Thoracic aorta (tissue), 2 donors: ENCODE measurements at regions not wholly inside any gene's neighbourhood (a gene's known extent, or its start where the extent isn't known, plus 50 kb on each side); places are given as distances from the start of the nearest gene placed in this dataset.

Experiments
- ATAC-seq: fragments of 150-250 bp; one replicate; pipeline ENCODE4 v1.8.0; 2017; ENCODE audit warnings: low read depth; ENCODE audit not compliant: insufficient number of reproducible peaks, low FRiP score
- DNase-seq: peaks from one replicate; pipeline ENCODE4 v3.0.0-alpha.2; 2020; ENCODE audit warnings: low spot score
- H3K27ac ChIP-seq, 2 donors: fragments of 200-600 bp; sonication (generic); 1 replicate in 1 of 2; 2 replicates in 1 of 2; pipeline ENCODE4 v1.5.1; 2016; ENCODE audit warnings: mild to moderate bottlenecking in 2 of 2, moderate library complexity in 2 of 2
- H3K27me3 ChIP-seq: fragments of 200-600 bp; sonication (generic); replicated peaks from 2 replicates; pipeline ENCODE4 v1.6.0; 2016; ENCODE audit warnings: mild to moderate bottlenecking; ENCODE audit not compliant: insufficient read depth
- H3K36me3 ChIP-seq: fragments of 200-600 bp; sonication (generic); one replicate; pipeline ENCODE4 v1.5.1; 2016
- H3K4me1 ChIP-seq, 2 donors: fragments of 200-600 bp; sonication (generic); 1 replicate in 1 of 2; 2 replicates in 1 of 2; pipeline versions ENCODE4 v1.5.1 to v1.6.0; 2016; ENCODE audit warnings: low read depth in 2 of 2, mild to moderate bottlenecking in 1 of 2; ENCODE audit not compliant: control insufficient read depth in 1 of 2
- H3K4me3 ChIP-seq: fragments of 200-600 bp; sonication (generic); 2 replicates; pipeline ENCODE4 v1.5.1; 2016; ENCODE audit warnings: mild to moderate bottlenecking
- H3K9me3 ChIP-seq: fragments of 200-600 bp; sonication (generic); 2 replicates; pipeline ENCODE4 v1.5.1; 2016
- TF ChIP-seq, protein P1 (sequence below): fragments of 200-600 bp; sonication (generic); IDR thresholded peaks from one replicate; pipeline ENCODE4 v1.5.1; 2019; ENCODE audit warnings: antibody characterized with exemption

DNA sequence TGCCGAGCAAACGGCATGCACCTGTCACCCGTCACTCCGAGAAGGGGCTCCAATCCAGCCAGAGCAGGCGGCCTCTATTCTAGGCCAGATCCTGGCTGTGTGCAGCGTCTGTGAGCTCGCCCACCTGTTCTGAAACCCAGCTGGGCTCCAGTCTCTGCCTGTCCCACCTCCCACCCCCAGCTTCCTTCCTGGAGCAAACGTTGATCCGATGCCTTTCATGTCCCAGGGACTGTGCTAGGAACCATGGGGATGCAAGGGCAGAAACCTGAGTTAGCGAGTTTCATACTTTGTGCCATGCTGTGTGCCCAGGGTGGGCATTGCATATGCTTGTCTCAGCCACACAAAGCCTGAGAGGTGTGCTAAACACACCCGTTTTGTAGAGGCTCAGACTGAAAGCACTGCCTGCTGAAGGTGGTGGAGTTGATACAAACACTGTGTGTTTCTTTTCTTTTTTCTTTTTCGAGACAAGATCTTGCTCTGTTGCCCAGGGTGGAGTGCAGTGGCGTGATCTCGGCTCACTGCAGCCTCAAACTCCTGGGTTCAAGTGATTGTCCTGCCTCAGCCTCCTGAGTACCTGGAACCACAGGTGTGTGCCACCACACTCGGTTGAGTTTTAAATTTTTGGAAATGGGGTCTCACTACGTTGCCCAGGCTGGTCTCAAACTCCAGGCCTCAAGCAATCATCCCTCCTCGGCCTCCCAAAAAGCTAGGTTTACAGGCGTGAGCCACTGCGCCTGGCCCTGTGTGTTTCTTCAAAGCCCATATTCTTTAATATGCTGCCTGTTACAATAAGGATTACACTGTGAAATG lies 84.1 kb upstream of the MED13L start:
- Histone ChIP-seq H3K27me3 (no peaks in the 10 kb centered on the region), H3K27ac (no peak overlapping the region), H3K9me3 (no peaks in the 10 kb centered on the region), H3K4me1 (peaks cover 4 to 24% of the 10 kb centered on the region in 2 donors), H3K4me3 (no peak overlapping the region), H3K36me3 (no peaks in the 10 kb centered on the region)
- TF ChIP-seq, protein P1, sequence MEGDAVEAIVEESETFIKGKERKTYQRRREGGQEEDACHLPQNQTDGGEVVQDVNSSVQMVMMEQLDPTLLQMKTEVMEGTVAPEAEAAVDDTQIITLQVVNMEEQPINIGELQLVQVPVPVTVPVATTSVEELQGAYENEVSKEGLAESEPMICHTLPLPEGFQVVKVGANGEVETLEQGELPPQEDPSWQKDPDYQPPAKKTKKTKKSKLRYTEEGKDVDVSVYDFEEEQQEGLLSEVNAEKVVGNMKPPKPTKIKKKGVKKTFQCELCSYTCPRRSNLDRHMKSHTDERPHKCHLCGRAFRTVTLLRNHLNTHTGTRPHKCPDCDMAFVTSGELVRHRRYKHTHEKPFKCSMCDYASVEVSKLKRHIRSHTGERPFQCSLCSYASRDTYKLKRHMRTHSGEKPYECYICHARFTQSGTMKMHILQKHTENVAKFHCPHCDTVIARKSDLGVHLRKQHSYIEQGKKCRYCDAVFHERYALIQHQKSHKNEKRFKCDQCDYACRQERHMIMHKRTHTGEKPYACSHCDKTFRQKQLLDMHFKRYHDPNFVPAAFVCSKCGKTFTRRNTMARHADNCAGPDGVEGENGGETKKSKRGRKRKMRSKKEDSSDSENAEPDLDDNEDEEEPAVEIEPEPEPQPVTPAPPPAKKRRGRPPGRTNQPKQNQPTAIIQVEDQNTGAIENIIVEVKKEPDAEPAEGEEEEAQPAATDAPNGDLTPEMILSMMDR = no peak
- DNase-seq = no peak
- ATAC-seq = no peak

DNA sequence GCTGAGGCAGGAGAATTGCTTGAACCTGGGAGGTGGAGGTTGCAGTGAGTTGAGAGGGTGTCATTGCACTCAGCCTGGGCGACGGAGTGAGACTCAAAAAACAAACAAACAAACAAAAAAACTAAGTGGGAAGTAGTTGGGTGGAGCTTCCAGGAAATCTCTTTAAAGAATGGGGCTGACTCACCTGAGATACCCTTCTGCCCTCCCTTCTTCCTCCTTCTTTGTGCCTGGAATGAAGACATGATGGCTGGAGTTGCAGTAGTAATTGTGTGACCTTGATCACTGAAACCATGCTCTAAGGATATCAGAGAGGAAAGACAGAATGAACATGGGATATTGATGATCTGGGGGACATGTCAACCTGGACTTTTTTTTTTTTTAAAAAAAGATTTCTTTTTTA lies 87.6 kb upstream of the MED13L start:
- no peak for ATAC-seq
- H3K4me1 ChIP-seq = peaks cover 0 to 15% of the 10 kb centered on the region in 2 donors
- H3K36me3 ChIP-seq = no peaks in the 10 kb centered on the region
- no peak overlapping the region for H3K27ac ChIP-seq
- no peak overlapping the region for H3K4me3 ChIP-seq
- DNase-seq = no peak
- no peaks in the 10 kb centered on the region for H3K27me3 ChIP-seq
- TF ChIP-seq, protein P1 = no peak
- H3K9me3 ChIP-seq = no peaks in the 10 kb centered on the region

DNA sequence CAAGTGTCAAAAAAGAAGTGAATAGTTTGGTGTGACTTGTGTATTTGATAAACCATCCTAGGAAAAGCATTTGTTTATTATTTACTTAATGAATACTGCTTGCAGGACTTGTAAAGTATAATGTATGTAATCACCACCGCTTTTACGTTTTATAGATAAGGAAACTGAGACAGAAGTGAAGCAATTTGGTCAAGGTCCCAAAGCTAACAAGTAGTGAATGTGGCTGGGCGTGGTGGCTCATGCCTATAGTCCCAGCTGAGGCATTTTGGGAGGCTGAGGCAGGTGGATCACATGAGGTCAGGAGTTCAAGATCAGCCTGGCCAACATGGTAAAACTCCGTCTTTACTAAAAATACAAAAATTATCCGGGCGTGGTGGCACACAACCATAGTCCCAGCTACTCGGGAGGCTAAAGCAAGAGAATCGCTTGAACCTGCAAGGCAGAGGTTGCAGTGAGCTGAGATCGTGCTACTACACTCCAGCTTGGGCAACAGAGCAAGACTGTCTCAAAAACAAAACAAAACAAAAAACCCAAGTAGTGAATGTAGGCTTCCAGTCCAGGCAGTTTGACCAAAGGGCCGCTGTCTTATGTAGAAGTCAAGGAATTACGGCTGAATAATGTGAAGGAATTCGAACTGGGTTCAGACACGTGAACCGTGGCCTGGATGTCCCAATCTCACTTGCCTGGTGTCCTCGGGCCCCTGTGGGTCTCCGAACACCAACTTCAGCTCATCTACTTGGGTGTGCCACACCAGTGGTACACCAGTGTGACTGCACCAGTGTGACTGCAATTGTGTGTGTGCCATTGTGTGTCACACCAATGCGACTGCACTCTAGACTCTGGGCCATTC lies 88.3 kb upstream of the MED13L start:
- ATAC-seq = no peak
- no peaks in the 10 kb centered on the region for H3K27me3 ChIP-seq
- H3K9me3 ChIP-seq = no peaks in the 10 kb centered on the region
- TF ChIP-seq, protein P1 = no peak
- H3K27ac ChIP-seq = peak overlapping the region in 1 of 2 donors; percentile 13
- H3K4me1 ChIP-seq = peaks cover 0 to 19% of the 10 kb centered on the region in 2 donors
- H3K36me3 ChIP-seq = no peaks in the 10 kb centered on the region
- DNase-seq = no peak
- no peak overlapping the region for H3K4me3 ChIP-seq

DNA sequence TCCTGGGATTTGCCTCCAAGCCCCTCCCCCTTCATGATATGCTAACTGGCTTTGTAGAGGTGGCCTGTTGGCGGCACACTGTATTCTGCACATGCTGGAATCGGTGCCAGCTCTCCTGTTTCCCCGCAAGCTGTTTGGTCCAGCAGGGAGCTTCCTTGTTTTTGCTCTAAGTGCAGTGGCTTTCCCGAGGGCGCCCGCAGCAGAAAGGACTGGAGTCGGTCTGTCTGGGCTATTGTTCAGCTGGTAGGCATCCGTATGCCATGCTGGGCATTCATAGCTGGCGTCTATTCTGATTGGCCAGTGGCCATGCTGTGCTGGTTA lies 88.9 kb upstream of the MED13L start:
- Histone ChIP-seq H3K9me3 (no peaks in the 10 kb centered on the region), H3K4me1 (peaks cover 0 to 25% of the 10 kb centered on the region in 2 donors), H3K4me3 (no peak overlapping the region), H3K36me3 (no peaks in the 10 kb centered on the region), H3K27ac (peak overlapping the region; percentile 9 to 13), H3K27me3 (no peaks in the 10 kb centered on the region)
- ATAC-seq = no peak
- DNase-seq = no peak
- TF ChIP-seq, protein P1 = no peak

DNA sequence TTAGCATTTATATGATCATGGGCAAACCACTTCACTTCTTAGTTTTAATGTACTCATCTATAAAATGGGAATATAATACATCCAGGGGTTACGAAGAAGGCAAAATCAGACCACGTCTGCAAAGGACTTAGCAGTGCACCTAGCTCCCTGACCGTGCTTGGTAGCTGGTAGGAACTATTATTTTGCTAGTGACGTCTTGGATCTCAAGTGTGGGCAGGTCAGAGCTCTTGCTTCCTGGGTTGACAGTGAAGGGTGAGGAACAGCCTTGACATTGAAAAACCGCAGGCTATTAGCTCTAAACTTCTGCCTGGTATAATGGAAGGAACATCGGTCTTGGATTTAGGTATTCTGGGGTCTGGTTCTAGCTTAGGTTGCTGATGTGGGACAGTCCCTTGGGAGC lies 89.3 kb upstream of the MED13L start:
- H3K9me3 ChIP-seq = no peaks in the 10 kb centered on the region
- no peak for ATAC-seq
- TF ChIP-seq, protein P1 = no peak
- peak overlapping the region; percentile 9 to 13 for H3K27ac ChIP-seq
- no peaks in the 10 kb centered on the region for H3K36me3 ChIP-seq
- H3K4me3 ChIP-seq = no peak overlapping the region
- DNase-seq = no peak
- H3K27me3 ChIP-seq = no peaks in the 10 kb centered on the region
- peaks cover 0 to 26% of the 10 kb centered on the region in 2 donors for H3K4me1 ChIP-seq
